Activated naive CD4-positive, alpha-beta T cell treated with anti-CD3 and anti-CD28 coated beads, Interleukin-2, amount 50 U/mL, for 72 hours (primary cell): ENCODE measurements at regions not wholly inside any gene's neighbourhood (a gene's known extent, or its start where the extent isn't known, plus 50 kb on each side); places are given as distances from the start of the nearest gene placed in this dataset.
"Not testable (repeated sequence)": the region's sequence is repeated elsewhere in the genome, so short reads cannot be mapped to it uniquely, and the experiment has no call there.

Source experiments
- ATAC-seq, 2 donors: fragments of 150-1000 bp; cut with Tn5 transposase; 2 replicates each; pipeline ENCODE4 v1.10.0; 2021; ENCODE audit warnings: mild to moderate bottlenecking in 2 of 2, moderate library complexity in 2 of 2
- DNase-seq, 2 donors: peaks; one replicate each; pipeline ENCODE4 v3.0.0; 2021 to 2022; ENCODE audit warnings: low spot score in 2 of 2
- H3K27ac Mint-ChIP-seq, 2 donors: one replicate each; pipeline ENCODE4 v1.8.0; 2022; ENCODE audit warnings: mild to moderate bottlenecking in 2 of 2, mixed read lengths in 2 of 2
- H3K36me3 Mint-ChIP-seq, 2 donors: one replicate each; pipeline ENCODE4 v1.8.0; 2022; ENCODE audit warnings: mixed read lengths in 2 of 2
- H3K9me3 Mint-ChIP-seq, 2 donors: one replicate each; pipeline ENCODE4 v1.8.0; 2022; ENCODE audit warnings: mixed read lengths in 2 of 2

- peaks cover 5 to 13% of the 10 kb centered on the region in 2 donors for H3K36me3 Mint-ChIP-seq
- ATAC-seq (no peak), DNase-seq (no peak)
- H3K9me3 Mint-ChIP-seq, result peaks cover 7 to 14% of the 10 kb centered on the region in 2 donors
- no peak overlapping the region for H3K27ac Mint-ChIP-seq
These were observed 250.9 kb downstream of the YTHDC2 start for GRCh38 chr5:113764382-113764781.

GRCh38 chr5:113766827-113767226, 253.3 kb downstream of the YTHDC2 start:
- not testable (repeated sequence) for DNase-seq, H3K27ac Mint-ChIP-seq, ATAC-seq
- H3K9me3 Mint-ChIP-seq, result peaks cover 7 to 14% of the 10 kb centered on the region in 2 donors
- H3K36me3 Mint-ChIP-seq, result peaks cover 5 to 13% of the 10 kb centered on the region in 2 donors

GRCh38 chr5:113770648-113771047, 257.2 kb downstream of the YTHDC2 start:
- H3K27ac Mint-ChIP-seq, result no peak overlapping the region
- peaks cover 7 to 10% of the 10 kb centered on the region in 2 donors for H3K9me3 Mint-ChIP-seq
- no peak for ATAC-seq
- no peak for DNase-seq
- peaks cover 5 to 13% of the 10 kb centered on the region in 2 donors for H3K36me3 Mint-ChIP-seq

GRCh38 chr5:113771483-113771882, 258.0 kb downstream of the YTHDC2 start:
- ATAC-seq, result no peak
- no peak overlapping the region for H3K27ac Mint-ChIP-seq

GRCh38 chr5:113776168-113776567, 262.7 kb downstream of the YTHDC2 start:
- ATAC-seq (no peak), DNase-seq (no peak)
- Mint-ChIP-seq H3K9me3 (no peaks in the 10 kb centered on the region), H3K36me3 (no peaks in the 10 kb centered on the region), H3K27ac (no peak overlapping the region)

More at GRCh38 chr5:113771483-113771882, 258.0 kb downstream of the YTHDC2 start:
- no peak for DNase-seq
- peaks cover 7% of the 10 kb centered on the region in 2 donors for H3K9me3 Mint-ChIP-seq
- H3K36me3 Mint-ChIP-seq, result peaks cover 5 to 13% of the 10 kb centered on the region in 2 donors

- ATAC-seq, result no peak
- H3K36me3 Mint-ChIP-seq, result no peaks in the 10 kb centered on the region
These were observed 263.5 kb downstream of the YTHDC2 start for GRCh38 chr5:113776832-113777525.

GRCh38 chr5:113778147-113778546, 264.7 kb downstream of the YTHDC2 start:
- DNase-seq, result no peak
- Mint-ChIP-seq H3K36me3 (no peaks in the 10 kb centered on the region), H3K27ac (no peak overlapping the region), H3K9me3 (no peaks in the 10 kb centered on the region)
- no peak for ATAC-seq

More at GRCh38 chr5:113776832-113777525, 263.5 kb downstream of the YTHDC2 start:
- DNase-seq, result no peak
- no peaks in the 10 kb centered on the region for H3K9me3 Mint-ChIP-seq
- H3K27ac Mint-ChIP-seq, result no peak overlapping the region

GRCh38 chr5:113788141-113788655, 274.7 kb downstream of the YTHDC2 start:
- no peak overlapping the region for H3K27ac Mint-ChIP-seq
- DNase-seq (no peak), ATAC-seq (no peak)
- H3K36me3 Mint-ChIP-seq, result no peaks in the 10 kb centered on the region
- H3K9me3 Mint-ChIP-seq, result no peaks in the 10 kb centered on the region

- no peak for DNase-seq
- no peak overlapping the region for H3K27ac Mint-ChIP-seq
- H3K9me3 Mint-ChIP-seq, result no peaks in the 10 kb centered on the region
- no peaks in the 10 kb centered on the region for H3K36me3 Mint-ChIP-seq
- no peak for ATAC-seq
These were observed 276.3 kb downstream of the YTHDC2 start for GRCh38 chr5:113789769-113790168.

- ATAC-seq, result no peak
- Mint-ChIP-seq H3K27ac (no peak overlapping the region), H3K9me3 (no peaks in the 10 kb centered on the region), H3K36me3 (no peaks in the 10 kb centered on the region)
- no peak for DNase-seq
These were observed 279.3 kb downstream of the YTHDC2 start for GRCh38 chr5:113792806-113793205.

GRCh38 chr5:113794981-113795380, 281.5 kb downstream of the YTHDC2 start:
- ATAC-seq (no peak), DNase-seq (no peak)
- H3K27ac Mint-ChIP-seq, result no peak overlapping the region
- H3K9me3 Mint-ChIP-seq, result no peaks in the 10 kb centered on the region
- no peaks in the 10 kb centered on the region for H3K36me3 Mint-ChIP-seq

GRCh38 chr5:113800686-113801085, 287.2 kb downstream of the YTHDC2 start:
- DNase-seq (no peak), ATAC-seq (no peak)
- peaks cover 6 to 10% of the 10 kb centered on the region in 2 donors for H3K9me3 Mint-ChIP-seq
- no peak overlapping the region for H3K27ac Mint-ChIP-seq
- no peaks in the 10 kb centered on the region for H3K36me3 Mint-ChIP-seq

GRCh38 chr5:113804264-113804663, 290.8 kb downstream of the YTHDC2 start:
- Mint-ChIP-seq H3K36me3 (no peaks in the 10 kb centered on the region), H3K27ac (no peak overlapping the region), H3K9me3 (peaks cover 6 to 10% of the 10 kb centered on the region in 2 donors)
- DNase-seq, result no peak
- no peak for ATAC-seq

GRCh38 chr5:113804943-113805342, 291.4 kb downstream of the YTHDC2 start:
- Mint-ChIP-seq H3K9me3 (peaks cover 6 to 10% of the 10 kb centered on the region in 2 donors), H3K36me3 (no peaks in the 10 kb centered on the region), H3K27ac (no peak overlapping the region)
- ATAC-seq (no peak), DNase-seq (no peak)

- Mint-ChIP-seq H3K36me3 (no peaks in the 10 kb centered on the region), H3K27ac (no peak overlapping the region), H3K9me3 (peaks cover 6 to 10% of the 10 kb centered on the region in 2 donors)
- DNase-seq (no peak), ATAC-seq (no peak)
These were observed 292.8 kb downstream of the YTHDC2 start for GRCh38 chr5:113806250-113806649.

GRCh38 chr5:113806904-113807303, 293.4 kb downstream of the YTHDC2 start:
- Mint-ChIP-seq H3K9me3 (peaks cover 6 to 10% of the 10 kb centered on the region in 2 donors), H3K36me3 (no peaks in the 10 kb centered on the region), H3K27ac (no peak overlapping the region)
- DNase-seq (no peak), ATAC-seq (no peak)

- H3K27ac Mint-ChIP-seq, result no peak overlapping the region
- no peaks in the 10 kb centered on the region for H3K36me3 Mint-ChIP-seq
- ATAC-seq (no peak), DNase-seq (no peak)
- H3K9me3 Mint-ChIP-seq, result peaks cover 6 to 8% of the 10 kb centered on the region in 2 donors
These were observed 294.0 kb downstream of the YTHDC2 start for GRCh38 chr5:113807427-113807991.

GRCh38 chr5:113808956-113809355, 295.5 kb downstream of the YTHDC2 start:
- Mint-ChIP-seq H3K9me3 (peaks cover 3 to 6% of the 10 kb centered on the region in 2 donors), H3K36me3 (no peaks in the 10 kb centered on the region), H3K27ac (no peak overlapping the region)
- no peak for DNase-seq
- ATAC-seq, result no peak
